Smooth muscle cell (in vitro differentiated cells): ENCODE measurements at regions not wholly inside any gene's neighbourhood (a gene's known extent, or its start where the extent isn't known, plus 50 kb on each side); places are given as distances from the start of the nearest gene placed in this dataset.

Source experiments
- DNase-seq: peaks from one replicate; lab custom pipeline; 2025; ENCODE audit not compliant: unreplicated experiment; lab: John Stamatoyannopoulos, UW
- H2AFZ ChIP-seq: fragments of 200-600 bp; sonication (generic); 2 replicates; pipeline ENCODE4 v1.6.0; 2016; ENCODE audit warnings: antibody characterized with exemption, low read depth, mild to moderate bottlenecking
- H3F3A ChIP-seq: fragments of 200-600 bp; sonication (generic); 2 replicates; pipeline ENCODE4 v1.6.0; 2017; ENCODE audit warnings: antibody characterized with exemption, low read depth
- H3K27ac ChIP-seq: fragments of 200-600 bp; sonication (generic); 2 replicates; pipeline ENCODE4 v1.5.1; 2016; ENCODE audit warnings: low read depth, mild to moderate bottlenecking
- H3K27me3 ChIP-seq: fragments of 200-600 bp; sonication (generic); 2 replicates; pipeline ENCODE4 v1.6.1; 2016; ENCODE audit warnings: low read depth, mild to moderate bottlenecking
- H3K36me3 ChIP-seq: fragments of 200-600 bp; sonication (generic); 2 replicates; pipeline ENCODE4 v1.5.1; 2016; ENCODE audit warnings: low read depth
- H3K4me1 ChIP-seq: fragments of 200-600 bp; sonication (generic); 2 replicates; pipeline ENCODE4 v1.5.1; 2016; ENCODE audit warnings: low read depth
- H3K4me2 ChIP-seq: fragments of 200-600 bp; sonication (generic); 2 replicates; pipeline ENCODE4 v1.6.0; 2016; ENCODE audit warnings: mild to moderate bottlenecking
- H3K4me3 ChIP-seq: fragments of 200-600 bp; sonication (generic); 2 replicates; pipeline ENCODE4 v1.5.1; 2016; ENCODE audit warnings: mild to moderate bottlenecking
- H3K79me2 ChIP-seq: fragments of 200-600 bp; sonication (generic); 2 replicates; pipeline ENCODE4 v1.6.0; 2016; ENCODE audit warnings: low read depth, mild to moderate bottlenecking
- H3K9ac ChIP-seq: fragments of 200-600 bp; sonication (generic); 2 replicates; pipeline ENCODE4 v1.6.0; 2016; ENCODE audit warnings: low read depth
- H3K9me3 ChIP-seq: fragments of 200-600 bp; sonication (generic); replicated peaks from 2 replicates; pipeline ENCODE4 v1.5.1; 2016; ENCODE audit warnings: low read depth
- H4K20me1 ChIP-seq: fragments of 200-600 bp; sonication (generic); 2 replicates; pipeline ENCODE4 v1.6.0; 2016; ENCODE audit warnings: low read depth
- CTCF ChIP-seq: fragments of 200-600 bp; sonication (generic); IDR thresholded peaks from 2 replicates; pipeline ENCODE4 v1.5.1; 2017; ENCODE audit warnings: borderline replicate concordance, mild to moderate bottlenecking, antibody characterized with exemption; ENCODE audit not compliant: insufficient read depth, poor library complexity, severe bottlenecking
- WGBS: methylation state at CpG from one replicate; pipeline ENCODE4 v1.1.7; 2016; ENCODE audit warnings: low lambda C conversion rate; 5-methylcytosine and 5-hydroxymethylcytosine counted together

DNA sequence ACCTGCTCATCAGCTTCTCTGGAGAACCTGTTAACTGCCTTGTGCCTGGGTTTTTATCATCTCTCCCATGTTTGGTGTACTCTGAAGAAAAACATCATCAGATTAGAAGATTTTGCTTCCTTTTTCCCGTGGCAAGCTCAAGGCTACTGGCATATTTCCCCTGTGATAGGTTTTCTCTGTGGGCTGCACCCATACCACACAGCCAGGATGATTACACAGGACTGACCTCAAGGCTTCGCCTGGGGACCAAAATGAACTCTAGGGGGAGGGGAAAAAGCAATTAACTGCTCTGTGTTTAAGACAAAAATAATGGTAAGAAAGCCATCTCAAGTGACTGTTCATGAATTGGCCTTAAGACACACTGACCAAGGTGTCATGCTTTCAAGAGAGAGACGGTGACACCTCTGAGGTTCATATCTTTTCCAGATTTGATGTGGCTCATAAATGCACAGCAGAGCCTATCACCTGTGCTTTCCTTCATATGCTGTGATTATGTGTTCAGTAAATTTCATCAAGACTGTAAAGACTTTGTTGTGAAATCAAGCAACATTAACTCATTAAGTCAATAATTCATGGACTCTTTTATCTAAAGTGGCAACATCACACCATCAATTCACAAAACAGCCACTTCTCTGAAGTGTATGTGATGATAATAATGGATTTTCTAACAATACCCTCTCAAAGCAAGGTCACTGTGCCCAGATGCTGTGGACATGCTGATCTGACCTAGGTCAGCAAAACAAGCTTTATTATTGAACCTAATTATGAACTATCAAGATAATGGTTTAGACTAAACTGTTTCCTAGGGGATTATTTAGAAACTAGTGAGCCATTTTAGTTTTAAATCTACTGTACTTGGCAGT is 427.9 kb downstream of the WDR72 start:
- Histone ChIP-seq H3K36me3 (no peaks in the 10 kb centered on the region), H3K27ac (no peak overlapping the region), H3K4me3 (no peak overlapping the region), H3K79me2 (no peaks in the 10 kb centered on the region), H3F3A (no peaks in the 10 kb centered on the region), H3K9ac (no peak overlapping the region), H4K20me1 (no peaks in the 10 kb centered on the region), H3K9me3 (no peaks in the 10 kb centered on the region), H3K27me3 (no peaks in the 10 kb centered on the region), H3K4me2 (no peak overlapping the region), H2AFZ (no peak overlapping the region), H3K4me1 (no peaks in the 10 kb centered on the region)
- 74% methylated on average over 3 of the region's 3 CpGs for WGBS
- TF ChIP-seq CTCF, result no peak
- no peak for DNase-seq

GRCh38 chr15:53328341-53328740 is 431.1 kb downstream of the WDR72 start:
- H3F3A ChIP-seq, result no peaks in the 10 kb centered on the region
- H3K36me3 ChIP-seq, result no peaks in the 10 kb centered on the region
- TF ChIP-seq CTCF, result no peak
- no peak for DNase-seq
- WGBS, result 50% methylated on average over 1 of the region's 1 CpG
- no peak overlapping the region for H3K27ac ChIP-seq
- no peaks in the 10 kb centered on the region for H3K79me2 ChIP-seq
- H3K27me3 ChIP-seq, result no peaks in the 10 kb centered on the region
- no peaks in the 10 kb centered on the region for H4K20me1 ChIP-seq
- H2AFZ ChIP-seq, result no peak overlapping the region
- no peak overlapping the region for H3K9ac ChIP-seq
- H3K4me2 ChIP-seq, result no peak overlapping the region
- no peaks in the 10 kb centered on the region for H3K4me1 ChIP-seq
- H3K9me3 ChIP-seq, result no peaks in the 10 kb centered on the region
- no peak overlapping the region for H3K4me3 ChIP-seq

GRCh38 chr15:53324061-53324460 is 435.4 kb downstream of the WDR72 start:
- no peaks in the 10 kb centered on the region for H3K9me3 ChIP-seq
- TF ChIP-seq CTCF, result no peak
- H3K4me3 ChIP-seq, result no peak overlapping the region
- no peaks in the 10 kb centered on the region for H3K27me3 ChIP-seq
- H3K4me1 ChIP-seq, result no peaks in the 10 kb centered on the region
- DNase-seq, result no peak
- no peak overlapping the region for H2AFZ ChIP-seq
- no peaks in the 10 kb centered on the region for H3K79me2 ChIP-seq
- no peaks in the 10 kb centered on the region for H4K20me1 ChIP-seq
- H3K4me2 ChIP-seq, result no peak overlapping the region
- 87% methylated on average over 7 of the region's 7 CpGs for WGBS
- H3K27ac ChIP-seq, result no peak overlapping the region
- no peaks in the 10 kb centered on the region for H3F3A ChIP-seq
- no peak overlapping the region for H3K9ac ChIP-seq
- H3K36me3 ChIP-seq, result no peaks in the 10 kb centered on the region

GRCh38 chr15:53323191-53323590 is 436.3 kb downstream of the WDR72 start:
- no peak for TF ChIP-seq CTCF

More at GRCh38 chr15:53323191-53323590, 436.3 kb downstream of the WDR72 start:
- Histone ChIP-seq H3F3A (no peaks in the 10 kb centered on the region), H3K9ac (no peak overlapping the region), H3K27ac (no peak overlapping the region), H3K4me2 (no peak overlapping the region), H3K4me3 (no peak overlapping the region), H4K20me1 (no peaks in the 10 kb centered on the region), H3K79me2 (no peaks in the 10 kb centered on the region), H3K27me3 (no peaks in the 10 kb centered on the region), H3K36me3 (no peaks in the 10 kb centered on the region), H3K9me3 (no peaks in the 10 kb centered on the region), H3K4me1 (no peaks in the 10 kb centered on the region), H2AFZ (no peak overlapping the region)
- DNase-seq, result no peak
- WGBS, result 53% methylated on average over 3 of the region's 3 CpGs
